Immature natural killer cell (primary cell): ENCODE measurements at regions not wholly inside any gene's neighbourhood (a gene's known extent, or its start where the extent isn't known, plus 50 kb on each side); places are given as distances from the start of the nearest gene placed in this dataset.
A peak's percentile ranks its signal among the peaks of the same experiment; 100 is the strongest.

Source experiments
- DNase-seq, 3 donors: peaks; one replicate each; pipeline ENCODE4 v3.0.0; 2022; ENCODE audit warnings: mixed read lengths in 1 of 3
- H3K27ac Mint-ChIP-seq, 6 donors: one replicate each; pipeline ENCODE4 v1.8.0; 2020; ENCODE audit warnings: mixed read lengths in 6 of 6, mild to moderate bottlenecking in 5 of 6, inconsistent platforms in 4 of 6, moderate library complexity in 3 of 6
- H3K27me3 Mint-ChIP-seq, 3 donors: one replicate each; pipeline ENCODE4 v1.8.0; 2020 to 2021; ENCODE audit warnings: low read depth in 3 of 3, mild to moderate bottlenecking in 3 of 3, mixed read lengths in 3 of 3, moderate library complexity in 3 of 3, inconsistent platforms in 1 of 3
- H3K36me3 Mint-ChIP-seq, 3 donors: one replicate each; pipeline ENCODE4 v1.8.0; 2020; ENCODE audit warnings: mixed read lengths in 3 of 3, inconsistent platforms in 2 of 3, mild to moderate bottlenecking in 2 of 3
- H3K4me1 Mint-ChIP-seq, 2 donors: one replicate each; pipeline ENCODE4 v1.8.0; 2020; ENCODE audit warnings: inconsistent platforms in 2 of 2, mild to moderate bottlenecking in 2 of 2, mixed read lengths in 2 of 2, moderate library complexity in 1 of 2
- H3K4me3 Mint-ChIP-seq, 5 donors: one replicate each; pipeline ENCODE4 v1.8.0; 2020; ENCODE audit warnings: mild to moderate bottlenecking in 5 of 5, mixed read lengths in 5 of 5, inconsistent platforms in 3 of 5, moderate library complexity in 3 of 5
- H3K9me3 Mint-ChIP-seq, 6 donors: one replicate each; pipeline ENCODE4 v1.8.0; 2020; ENCODE audit warnings: mild to moderate bottlenecking in 6 of 6, mixed read lengths in 6 of 6, inconsistent platforms in 4 of 6, moderate library complexity in 3 of 6

DNA sequence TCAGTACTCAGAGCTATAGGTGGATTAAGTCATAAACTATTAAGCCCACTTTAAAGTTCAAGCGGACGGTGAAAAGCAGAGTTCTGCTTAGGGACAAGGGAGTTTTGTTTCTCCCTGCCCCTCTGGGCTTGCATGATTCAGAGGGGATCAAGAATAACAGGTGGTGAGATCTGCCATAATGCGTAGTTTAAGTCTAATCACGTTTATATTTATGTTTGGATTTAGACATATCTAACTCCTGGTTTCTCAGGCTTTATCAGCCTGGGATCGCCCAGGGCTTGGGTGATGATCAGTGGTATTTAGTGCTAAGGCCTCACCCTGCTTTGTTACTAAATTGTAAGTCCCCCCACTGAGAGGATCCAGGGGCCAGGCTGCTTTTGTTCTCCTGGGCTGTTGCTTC lies 335.4 kb upstream of the NRP1 start:
- DNase-seq: no peak
- H3K27me3 Mint-ChIP-seq: peaks cover 0 to 4% (median 0%) of the 10 kb centered on the region in 3 donors
- no peak overlapping the region for H3K27ac Mint-ChIP-seq
- H3K4me3 Mint-ChIP-seq: no peak overlapping the region
- H3K4me1 Mint-ChIP-seq: peaks cover 4 to 9% of the 10 kb centered on the region in 2 donors
- H3K36me3 Mint-ChIP-seq: peaks cover 0 to 10% (median 0%) of the 10 kb centered on the region in 3 donors
- H3K9me3 Mint-ChIP-seq: peaks cover 0 to under 1% (median 0%) of the 10 kb centered on the region in 6 donors

- no peak overlapping the region for H3K4me3 Mint-ChIP-seq
- no peak overlapping the region for H3K27ac Mint-ChIP-seq
- DNase-seq: no peak
- H3K9me3 Mint-ChIP-seq: peaks cover 0 to 10% (median 3%) of the 10 kb centered on the region in 6 donors
- H3K36me3 Mint-ChIP-seq: peaks cover 0 to 15% (median 7%) of the 10 kb centered on the region in 3 donors
- H3K4me1 Mint-ChIP-seq: peaks cover 9 to 18% of the 10 kb centered on the region in 2 donors
- peaks cover 3 to 7% (median 4%) of the 10 kb centered on the region in 3 donors for H3K27me3 Mint-ChIP-seq
These were observed 332.4 kb upstream of the NRP1 start for GRCh38 chr10:33666686-33667480.

GRCh38 chr10:33665501-33665900 lies 331.0 kb upstream of the NRP1 start:
- Mint-ChIP-seq H3K36me3 (peaks cover 0 to 15% (median 7%) of the 10 kb centered on the region in 3 donors), H3K9me3 (peaks cover 0 to 10% (median 3%) of the 10 kb centered on the region in 6 donors), H3K27me3 (peaks cover 4 to 6% (median 4%) of the 10 kb centered on the region in 3 donors), H3K27ac (no peak overlapping the region), H3K4me1 (peaks cover 14 to 28% of the 10 kb centered on the region in 2 donors), H3K4me3 (no peak overlapping the region)
- DNase-seq: no peak

DNA sequence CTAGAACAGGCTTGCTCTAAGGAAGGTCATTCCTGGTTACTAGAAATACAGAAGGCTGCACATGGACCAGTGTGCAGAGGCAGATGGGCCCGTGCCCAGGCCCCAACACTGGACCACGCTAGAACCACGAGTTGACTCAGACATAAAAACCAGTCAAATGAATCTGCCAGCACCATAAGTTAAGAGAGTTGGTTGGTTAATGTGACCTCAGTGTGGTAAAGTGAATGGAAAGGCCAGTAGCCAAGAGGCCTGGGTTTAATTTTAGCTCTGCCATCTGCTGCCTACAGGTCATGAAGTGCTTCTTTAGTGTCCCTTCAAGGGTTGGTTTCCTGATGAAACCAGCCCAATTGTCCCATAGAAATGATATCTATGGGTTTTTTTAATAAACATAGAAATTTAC lies 329.6 kb upstream of the NRP1 start:
- H3K27ac Mint-ChIP-seq: no peak overlapping the region
- H3K4me3 Mint-ChIP-seq: no peak overlapping the region
- H3K9me3 Mint-ChIP-seq: peaks cover 0 to 10% (median 3%) of the 10 kb centered on the region in 6 donors
- H3K4me1 Mint-ChIP-seq: peaks cover 14 to 28% of the 10 kb centered on the region in 2 donors
- peaks cover 0 to 15% (median 7%) of the 10 kb centered on the region in 3 donors for H3K36me3 Mint-ChIP-seq
- H3K27me3 Mint-ChIP-seq: peaks cover 4 to 15% (median 4%) of the 10 kb centered on the region in 3 donors
- no peak for DNase-seq

GRCh38 chr10:33661580-33662336 lies 327.3 kb upstream of the NRP1 start:
- Mint-ChIP-seq H3K36me3 (peaks cover 0 to 8% (median 7%) of the 10 kb centered on the region in 3 donors), H3K4me3 (peak overlapping the region in 4 of 5 donors; percentile 8 to 76 (median 30)), H3K27me3 (peaks cover 6 to 15% (median 10%) of the 10 kb centered on the region in 3 donors), H3K4me1 (peaks cover 12 to 23% of the 10 kb centered on the region in 2 donors), H3K27ac (no peak overlapping the region), H3K9me3 (peaks cover 0 to 10% (median 3%) of the 10 kb centered on the region in 6 donors)
- peak in 1 of 3 donors; percentile 2 for DNase-seq

DNA sequence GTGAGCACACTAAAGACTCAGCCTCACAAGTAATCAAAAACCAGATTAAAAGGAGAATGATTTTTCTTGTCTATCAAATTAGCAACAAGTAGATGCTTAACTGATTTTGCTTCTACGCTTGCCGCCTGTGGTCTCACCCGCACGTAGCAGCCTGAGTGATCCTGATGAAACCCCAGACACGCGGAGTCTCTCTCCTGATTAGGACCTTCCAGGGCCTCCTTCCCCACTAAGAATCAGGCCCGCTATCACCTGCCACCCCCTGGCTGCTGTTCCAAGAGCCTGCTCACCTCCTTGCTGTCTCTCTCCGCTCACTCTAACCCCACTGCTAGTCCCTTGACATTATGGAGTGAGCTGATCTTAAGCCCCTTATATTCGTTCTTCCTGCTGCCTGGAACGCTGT lies 325.9 kb upstream of the NRP1 start:
- peaks cover 6 to 18% (median 15%) of the 10 kb centered on the region in 3 donors for H3K27me3 Mint-ChIP-seq
- DNase-seq: no peak
- peaks cover 0 to 8% (median 7%) of the 10 kb centered on the region in 3 donors for H3K36me3 Mint-ChIP-seq
- no peak overlapping the region for H3K4me3 Mint-ChIP-seq
- peaks cover 19 to 28% of the 10 kb centered on the region in 2 donors for H3K4me1 Mint-ChIP-seq
- no peak overlapping the region for H3K27ac Mint-ChIP-seq
- peaks cover 0 to 10% (median 3%) of the 10 kb centered on the region in 6 donors for H3K9me3 Mint-ChIP-seq

- no peak overlapping the region for H3K4me3 Mint-ChIP-seq
- peaks cover 38 to 51% of the 10 kb centered on the region in 2 donors for H3K4me1 Mint-ChIP-seq
- no peaks in the 10 kb centered on the region for H3K9me3 Mint-ChIP-seq
- H3K27me3 Mint-ChIP-seq: peaks cover 4 to 27% (median 21%) of the 10 kb centered on the region in 3 donors
- no peaks in the 10 kb centered on the region for H3K36me3 Mint-ChIP-seq
- no peak for DNase-seq
- no peak overlapping the region for H3K27ac Mint-ChIP-seq
These were observed 323.4 kb upstream of the NRP1 start for GRCh38 chr10:33657913-33658312.

GRCh38 chr10:33657154-33657908 lies 322.9 kb upstream of the NRP1 start:
- Mint-ChIP-seq H3K4me3 (peak overlapping the region in 1 of 5 donors; percentile 19), H3K36me3 (no peaks in the 10 kb centered on the region), H3K27ac (no peak overlapping the region), H3K27me3 (peaks cover 4 to 27% (median 21%) of the 10 kb centered on the region in 3 donors), H3K4me1 (peaks cover 38 to 53% of the 10 kb centered on the region in 2 donors), H3K9me3 (no peaks in the 10 kb centered on the region)
- no peak for DNase-seq

GRCh38 chr10:33655921-33656320 lies 321.5 kb upstream of the NRP1 start:
- H3K9me3 Mint-ChIP-seq: no peaks in the 10 kb centered on the region
- H3K4me1 Mint-ChIP-seq: peaks cover 28 to 39% of the 10 kb centered on the region in 2 donors
- DNase-seq: no peak
- H3K36me3 Mint-ChIP-seq: no peaks in the 10 kb centered on the region
- H3K27ac Mint-ChIP-seq: no peak overlapping the region
- H3K4me3 Mint-ChIP-seq: peak overlapping the region in 1 of 5 donors; percentile 12
- H3K27me3 Mint-ChIP-seq: peaks cover 11 to 27% (median 24%) of the 10 kb centered on the region in 3 donors

DNA sequence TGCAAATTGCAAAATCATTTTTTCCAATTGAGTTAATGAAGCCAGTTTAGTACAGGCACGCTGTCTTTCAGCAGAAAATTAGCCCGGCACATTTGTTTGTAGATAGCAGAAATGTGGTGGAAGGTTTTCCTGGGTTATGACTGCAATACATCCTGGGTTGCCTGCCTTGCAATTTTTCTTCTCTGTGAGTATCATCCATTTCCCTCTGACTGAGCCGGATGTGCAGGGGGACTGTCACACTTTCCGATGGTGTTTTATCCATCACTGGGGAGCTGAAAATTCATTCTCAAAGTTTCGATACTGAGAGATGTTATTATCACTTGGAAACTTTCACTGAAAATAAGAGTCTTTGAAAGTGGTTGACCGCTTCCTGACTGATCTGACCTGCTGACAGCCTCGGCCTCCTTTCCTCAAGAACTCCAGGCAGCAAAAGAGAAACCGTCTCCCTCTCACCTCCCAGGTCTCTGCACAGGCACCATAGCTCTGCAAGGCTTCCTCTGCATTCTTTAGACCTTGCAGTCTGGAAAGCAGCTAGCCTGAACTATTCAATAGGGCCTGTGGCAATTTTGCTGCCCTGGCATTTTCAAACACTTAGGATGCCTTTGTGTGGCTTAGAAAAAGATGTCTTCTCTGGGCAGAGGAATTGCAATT lies 320.8 kb upstream of the NRP1 start:
- H3K9me3 Mint-ChIP-seq: no peaks in the 10 kb centered on the region
- DNase-seq: peak; percentile 34 to 42 (median 41)
- H3K27ac Mint-ChIP-seq: peak overlapping the region in 2 of 6 donors; percentile 36 to 62
- peaks cover 28 to 39% of the 10 kb centered on the region in 2 donors for H3K4me1 Mint-ChIP-seq
- no peaks in the 10 kb centered on the region for H3K36me3 Mint-ChIP-seq
- H3K4me3 Mint-ChIP-seq: peak overlapping the region; percentile 54 to 81 (median 70)
- H3K27me3 Mint-ChIP-seq: peaks cover 11 to 24% (median 22%) of the 10 kb centered on the region in 3 donors

DNA sequence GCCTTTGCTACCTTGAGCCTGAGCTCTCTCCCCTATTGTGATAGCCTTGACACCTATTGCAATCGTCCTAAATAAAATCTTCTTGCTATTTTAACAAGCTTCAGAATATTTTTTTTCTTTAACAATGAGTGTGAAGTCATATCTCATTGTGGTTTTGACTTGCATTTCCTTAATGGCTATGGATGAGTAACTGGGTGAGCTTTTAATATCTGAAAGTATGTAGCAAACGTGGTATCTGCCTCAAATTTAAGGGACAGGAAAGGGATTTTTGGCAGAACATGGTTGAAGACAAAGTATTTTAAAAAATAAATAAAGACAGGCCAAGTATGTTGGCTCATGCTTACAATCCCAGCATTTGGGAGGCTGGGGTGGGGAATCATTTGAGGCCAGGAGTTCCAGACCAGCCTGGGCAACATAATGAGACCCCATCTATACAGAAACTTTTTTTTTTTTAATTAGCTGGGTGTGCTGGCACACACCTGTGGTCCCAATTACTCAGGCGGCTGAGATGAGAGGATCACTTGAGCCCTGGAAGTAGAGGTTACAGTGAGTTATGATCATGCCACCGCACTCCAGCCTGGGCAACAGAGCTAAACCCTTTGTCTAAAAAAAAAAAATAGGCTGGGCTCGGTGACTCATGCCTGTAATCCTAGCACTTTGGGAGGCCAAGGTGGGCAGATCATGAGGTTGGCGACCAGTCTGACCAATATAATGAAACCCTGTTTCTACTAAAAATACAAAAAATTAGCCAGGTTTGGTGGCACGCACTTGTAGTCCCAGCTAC lies 319.3 kb upstream of the NRP1 start:
- Mint-ChIP-seq H3K36me3 (peaks cover 0 to 6% (median 2%) of the 10 kb centered on the region in 3 donors), H3K9me3 (no peaks in the 10 kb centered on the region), H3K4me1 (peaks cover 28 to 39% of the 10 kb centered on the region in 2 donors), H3K4me3 (peak overlapping the region; percentile 33 to 80 (median 59)), H3K27me3 (peaks cover 13 to 24% (median 15%) of the 10 kb centered on the region in 3 donors), H3K27ac (peak overlapping the region in 1 of 6 donors; percentile 1)
- DNase-seq: peak; percentile 5 to 11 (median 7)

DNA sequence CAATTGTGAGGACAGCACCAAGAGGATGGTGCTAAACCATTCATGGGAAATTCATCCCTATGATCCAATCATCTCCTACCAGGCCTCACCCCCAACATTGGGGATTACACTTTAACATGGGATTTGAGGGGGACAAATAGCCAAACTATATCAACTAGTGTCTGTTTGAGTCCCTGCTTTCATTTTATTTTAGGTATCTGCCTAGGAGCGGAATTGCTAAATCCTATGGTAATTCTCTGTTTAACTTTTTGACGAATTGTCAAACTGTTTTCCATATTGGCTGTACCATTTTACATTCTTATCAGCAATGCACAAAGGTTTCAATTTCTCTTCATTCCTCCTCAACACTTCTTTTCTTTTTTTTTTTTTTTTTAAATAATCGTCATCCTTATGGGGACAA lies 318.4 kb upstream of the NRP1 start:
- no peak overlapping the region for H3K27ac Mint-ChIP-seq
- peaks cover 0 to 6% (median 4%) of the 10 kb centered on the region in 3 donors for H3K36me3 Mint-ChIP-seq
- H3K4me1 Mint-ChIP-seq: peaks cover 28 to 39% of the 10 kb centered on the region in 2 donors
- H3K4me3 Mint-ChIP-seq: no peak overlapping the region
- no peaks in the 10 kb centered on the region for H3K9me3 Mint-ChIP-seq
- peaks cover 15 to 23% (median 17%) of the 10 kb centered on the region in 3 donors for H3K27me3 Mint-ChIP-seq
- DNase-seq: no peak
